SK-N-SH (cell line): ENCODE measurements at regions not wholly inside any gene's neighbourhood (a gene's known extent, or its start where the extent isn't known, plus 50 kb on each side); places are given as distances from the start of the nearest gene placed in this dataset.

Source experiments
- EP300 ChIP-seq, 2 experiments: IDR thresholded peaks; 2 replicates each; pipeline versions ENCODE4 v1.4.0 to v1.6.1; 2012; ENCODE audit warnings: borderline replicate concordance in 1 of 2, low read depth in 1 of 2, low read length in 1 of 2
- EZH2phosphoT487 ChIP-seq: fragments of 200-600 bp; sonication (generic); IDR thresholded peaks from 2 replicates; pipeline ENCODE4 v1.6.1; 2017; ENCODE audit warnings: low read depth, mixed run types, mild to moderate bottlenecking, antibody characterized with exemption, moderate library complexity, borderline replicate concordance
- RAD21 ChIP-seq: IDR thresholded peaks from 2 replicates; pipeline ENCODE4 v1.6.1; 2012; ENCODE audit warnings: mild to moderate bottlenecking, low read length
- TF ChIP-seq, protein P1 (sequence below): IDR thresholded peaks from 2 replicates; pipeline ENCODE4 v1.4.0; 2012; ENCODE audit warnings: low read depth, borderline replicate concordance

DNA sequence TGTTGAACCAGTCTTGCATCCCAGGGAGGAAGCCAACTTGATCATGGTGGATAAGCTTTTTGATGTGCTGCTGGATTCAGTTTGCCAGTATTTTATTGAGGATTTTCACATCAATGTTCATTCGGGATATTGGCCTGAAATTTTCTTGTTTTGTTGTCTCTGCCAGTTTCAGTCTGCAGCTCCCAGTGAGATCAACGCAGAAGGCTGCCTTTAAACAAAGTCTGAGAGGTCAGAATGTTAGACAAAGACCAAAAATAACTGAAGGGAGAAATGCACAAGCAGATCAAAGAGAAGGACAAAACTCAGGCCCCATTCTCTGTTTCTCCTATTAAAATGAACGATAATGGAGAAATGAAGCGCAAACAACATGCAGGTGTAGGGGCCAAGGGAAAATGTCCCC lies 170.4 kb downstream of the NHLRC3 start:
- TF ChIP-seq, protein P1, sequence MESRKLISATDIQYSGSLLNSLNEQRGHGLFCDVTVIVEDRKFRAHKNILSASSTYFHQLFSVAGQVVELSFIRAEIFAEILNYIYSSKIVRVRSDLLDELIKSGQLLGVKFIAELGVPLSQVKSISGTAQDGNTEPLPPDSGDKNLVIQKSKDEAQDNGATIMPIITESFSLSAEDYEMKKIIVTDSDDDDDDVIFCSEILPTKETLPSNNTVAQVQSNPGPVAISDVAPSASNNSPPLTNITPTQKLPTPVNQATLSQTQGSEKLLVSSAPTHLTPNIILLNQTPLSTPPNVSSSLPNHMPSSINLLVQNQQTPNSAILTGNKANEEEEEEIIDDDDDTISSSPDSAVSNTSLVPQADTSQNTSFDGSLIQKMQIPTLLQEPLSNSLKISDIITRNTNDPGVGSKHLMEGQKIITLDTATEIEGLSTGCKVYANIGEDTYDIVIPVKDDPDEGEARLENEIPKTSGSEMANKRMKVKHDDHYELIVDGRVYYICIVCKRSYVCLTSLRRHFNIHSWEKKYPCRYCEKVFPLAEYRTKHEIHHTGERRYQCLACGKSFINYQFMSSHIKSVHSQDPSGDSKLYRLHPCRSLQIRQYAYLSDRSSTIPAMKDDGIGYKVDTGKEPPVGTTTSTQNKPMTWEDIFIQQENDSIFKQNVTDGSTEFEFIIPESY: no peak
- no peak for TF ChIP-seq EZH2phosphoT487
- no peak for TF ChIP-seq RAD21
- no peak for TF ChIP-seq EP300 (IDR thresholded peaks at IDR 0.05; ENCODE audit: borderline replicate concordance in 1 of 2, low read depth in 1 of 2, low read length in 1 of 2)
